HG03571 (cell line): ENCODE measurements at regions not wholly inside any gene's neighbourhood (a gene's known extent, or its start where the extent isn't known, plus 50 kb on each side); places are given as distances from the start of the nearest gene placed in this dataset.

Experiments
- ATAC-seq: cut with Tn5 transposase; IDR thresholded peaks from one replicate; pipeline ENCODE4 v1.9.1; 2021; ENCODE audit not compliant: unreplicated experiment

GRCh38 chr1:239023732-239024360 lies 362.5 kb upstream of the CHRM3 start:
- no peak for ATAC-seq

GRCh38 chr1:239016337-239016736 lies 370.0 kb upstream of the CHRM3 start:
- no peak for ATAC-seq

- no peak for ATAC-seq
Measured at GRCh38 chr1:239011382-239011781, 375.0 kb upstream of the CHRM3 start.

- no peak for ATAC-seq
Measured at GRCh38 chr1:239008568-239008967, 377.8 kb upstream of the CHRM3 start.

- ATAC-seq, result no peak
Measured at GRCh38 chr1:239006276-239006675, 380.1 kb upstream of the CHRM3 start.

GRCh38 chr1:238999944-239000343 lies 386.4 kb upstream of the CHRM3 start:
- no peak for ATAC-seq

GRCh38 chr1:238998577-238998976 lies 387.8 kb upstream of the CHRM3 start:
- no peak for ATAC-seq

GRCh38 chr1:238991765-238992495 lies 394.4 kb upstream of the CHRM3 start:
- no peak for ATAC-seq

GRCh38 chr1:238985312-238985711 lies 401.1 kb upstream of the CHRM3 start:
- no peak for ATAC-seq

- no peak for ATAC-seq
Measured at GRCh38 chr1:238982736-238983135, 403.6 kb upstream of the CHRM3 start.

- no peak for ATAC-seq
Measured at GRCh38 chr1:238981317-238981933, 404.9 kb upstream of the CHRM3 start.

- no peak for ATAC-seq
Measured at GRCh38 chr1:238980053-238980452, 406.3 kb upstream of the CHRM3 start.

GRCh38 chr1:238964631-238965030 lies 421.7 kb upstream of the CHRM3 start:
- no peak for ATAC-seq

- ATAC-seq, result no peak
Measured at GRCh38 chr1:238962941-238963340, 423.4 kb upstream of the CHRM3 start.

- no peak for ATAC-seq
Measured at GRCh38 chr1:238961790-238962189, 424.6 kb upstream of the CHRM3 start.

- no peak for ATAC-seq
Measured at GRCh38 chr1:238960071-238960470, 426.3 kb upstream of the CHRM3 start.

GRCh38 chr1:238955934-238956333 lies 430.4 kb upstream of the CHRM3 start:
- ATAC-seq, result no peak

GRCh38 chr1:238954865-238955264 lies 431.5 kb upstream of the CHRM3 start:
- ATAC-seq, result no peak

- no peak for ATAC-seq
Measured at GRCh38 chr1:238953448-238954010, 432.8 kb upstream of the CHRM3 start.

GRCh38 chr1:238951809-238952208 lies 434.6 kb upstream of the CHRM3 start:
- ATAC-seq, result no peak

- ATAC-seq, result no peak
Measured at GRCh38 chr1:238950784-238951183, 435.6 kb upstream of the CHRM3 start.

GRCh38 chr1:238950017-238950416 lies 436.4 kb upstream of the CHRM3 start:
- no peak for ATAC-seq
